ENCODE measurements at regions not wholly inside any gene's neighbourhood (a gene's known extent, or its start where the extent isn't known, plus 50 kb on each side); places are given as distances from the start of the nearest gene placed in this dataset.

DNA sequence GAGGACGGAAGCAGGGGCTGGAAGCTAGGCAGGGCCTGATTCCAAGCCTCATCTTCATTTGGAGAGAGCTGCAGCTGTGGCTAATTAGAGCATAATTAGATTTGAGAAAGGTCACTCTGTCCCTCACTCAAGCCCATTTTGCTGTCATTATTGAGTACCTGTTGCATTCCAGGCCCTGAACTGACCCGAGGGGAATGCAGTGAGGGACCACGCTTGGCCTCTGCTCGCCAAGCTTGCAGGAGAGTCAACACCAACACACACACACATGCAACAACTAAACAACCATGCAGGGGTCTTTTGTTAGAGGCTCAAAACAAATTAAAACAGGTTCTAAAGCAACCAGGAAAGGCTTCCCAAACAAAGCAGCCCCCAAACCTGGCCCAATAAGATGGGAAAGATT lies 52.7 kb upstream of the MAMLD1 start:
- TF ChIP-seq, protein P1, sequence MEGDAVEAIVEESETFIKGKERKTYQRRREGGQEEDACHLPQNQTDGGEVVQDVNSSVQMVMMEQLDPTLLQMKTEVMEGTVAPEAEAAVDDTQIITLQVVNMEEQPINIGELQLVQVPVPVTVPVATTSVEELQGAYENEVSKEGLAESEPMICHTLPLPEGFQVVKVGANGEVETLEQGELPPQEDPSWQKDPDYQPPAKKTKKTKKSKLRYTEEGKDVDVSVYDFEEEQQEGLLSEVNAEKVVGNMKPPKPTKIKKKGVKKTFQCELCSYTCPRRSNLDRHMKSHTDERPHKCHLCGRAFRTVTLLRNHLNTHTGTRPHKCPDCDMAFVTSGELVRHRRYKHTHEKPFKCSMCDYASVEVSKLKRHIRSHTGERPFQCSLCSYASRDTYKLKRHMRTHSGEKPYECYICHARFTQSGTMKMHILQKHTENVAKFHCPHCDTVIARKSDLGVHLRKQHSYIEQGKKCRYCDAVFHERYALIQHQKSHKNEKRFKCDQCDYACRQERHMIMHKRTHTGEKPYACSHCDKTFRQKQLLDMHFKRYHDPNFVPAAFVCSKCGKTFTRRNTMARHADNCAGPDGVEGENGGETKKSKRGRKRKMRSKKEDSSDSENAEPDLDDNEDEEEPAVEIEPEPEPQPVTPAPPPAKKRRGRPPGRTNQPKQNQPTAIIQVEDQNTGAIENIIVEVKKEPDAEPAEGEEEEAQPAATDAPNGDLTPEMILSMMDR (IDR thresholded peaks at IDR 0.05; ENCODE audit: low read length), result no peak
- TF ChIP-seq EZH2 (optimal IDR thresholded peaks at IDR 0.05; ENCODE audit: low read depth, low read length) (no peak), EZH2phosphoT487 (IDR thresholded peaks at IDR 0.05; ENCODE audit: low read length) (no peak)

Data from MM.1S (cell line).